ENCODE measurements at regions not wholly inside any gene's neighbourhood (a gene's known extent, or its start where the extent isn't known, plus 50 kb on each side); places are given as distances from the start of the nearest gene placed in this dataset.

DNA sequence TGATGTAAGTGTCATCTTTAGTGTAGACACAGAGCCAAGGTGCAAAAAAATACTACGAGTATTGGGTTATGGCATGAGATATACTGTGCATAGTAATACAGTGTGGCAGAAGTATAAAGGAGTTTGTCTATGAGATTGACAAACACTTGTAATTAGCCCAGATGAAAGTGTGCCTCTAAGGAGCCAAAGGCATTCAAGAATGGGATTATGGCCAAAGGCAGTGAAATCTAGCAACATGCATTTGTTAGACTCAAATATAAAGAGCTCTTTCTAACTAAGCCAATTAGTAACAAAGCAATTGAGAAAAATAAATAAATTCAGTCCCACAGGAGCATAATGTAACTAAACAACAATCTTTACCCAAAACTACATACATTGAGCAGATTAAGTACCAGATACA lies 1761.8 kb downstream of the SUCLG1 start:
- H3K4me3 ChIP-seq (ENCODE audit: low read length) = no peak overlapping the region
- DNase-seq (ENCODE audit: low read depth, low spot score) = no peak

DNA sequence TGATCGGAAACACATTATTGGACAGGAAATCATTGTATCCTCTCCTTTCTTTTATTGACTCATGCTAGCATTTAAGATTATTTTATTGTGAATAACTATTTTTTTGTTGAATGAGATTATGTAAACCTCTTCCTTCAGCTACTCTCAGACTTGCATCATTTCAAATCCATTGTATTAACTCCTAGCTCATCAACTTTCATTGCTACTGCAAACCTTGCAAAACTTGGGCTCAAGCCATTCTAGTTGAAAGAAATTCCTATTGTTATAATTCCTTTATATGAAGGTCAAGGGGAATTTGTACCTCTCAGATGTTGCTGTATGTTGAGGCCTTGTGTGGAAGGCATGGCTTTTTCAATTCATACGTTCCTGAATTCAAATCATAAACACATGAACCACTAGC lies 1764.6 kb downstream of the SUCLG1 start:
- H3K4me3 ChIP-seq (ENCODE audit: low read length) = no peak overlapping the region
- no peak for DNase-seq (ENCODE audit: low read depth, low spot score)

DNA sequence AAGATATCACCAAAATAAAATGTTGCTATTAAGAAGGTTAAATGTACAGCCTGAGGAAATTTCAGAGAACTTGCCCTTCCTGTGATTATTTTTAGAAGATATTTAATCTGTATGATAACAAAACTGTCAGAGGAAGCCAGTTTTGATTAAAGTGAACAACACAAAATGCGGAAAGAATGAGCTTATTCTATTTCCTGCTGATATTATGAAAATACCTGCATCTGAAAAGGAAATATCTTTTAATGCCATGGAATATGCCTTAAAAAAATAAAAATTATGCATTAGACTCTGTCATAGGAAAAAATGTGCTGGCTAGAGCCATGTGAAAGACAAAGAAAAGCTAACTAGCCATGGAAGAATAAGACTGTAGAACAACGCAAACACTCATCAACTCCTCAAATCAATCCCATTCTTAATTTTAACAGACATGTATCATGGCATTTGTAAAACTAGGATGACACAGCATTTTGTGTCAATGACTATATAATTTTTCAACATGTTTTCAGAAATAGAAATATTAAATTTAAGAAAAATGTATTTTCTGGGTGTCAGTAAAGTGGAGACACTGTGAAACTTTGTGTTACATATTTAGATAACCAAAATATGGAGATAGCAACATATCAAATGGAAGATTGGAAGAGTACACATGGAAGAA lies 1768.2 kb downstream of the SUCLG1 start:
- no peak for DNase-seq (ENCODE audit: low read depth, low spot score)
- H3K4me3 ChIP-seq (ENCODE audit: low read length) = no peak overlapping the region

DNA sequence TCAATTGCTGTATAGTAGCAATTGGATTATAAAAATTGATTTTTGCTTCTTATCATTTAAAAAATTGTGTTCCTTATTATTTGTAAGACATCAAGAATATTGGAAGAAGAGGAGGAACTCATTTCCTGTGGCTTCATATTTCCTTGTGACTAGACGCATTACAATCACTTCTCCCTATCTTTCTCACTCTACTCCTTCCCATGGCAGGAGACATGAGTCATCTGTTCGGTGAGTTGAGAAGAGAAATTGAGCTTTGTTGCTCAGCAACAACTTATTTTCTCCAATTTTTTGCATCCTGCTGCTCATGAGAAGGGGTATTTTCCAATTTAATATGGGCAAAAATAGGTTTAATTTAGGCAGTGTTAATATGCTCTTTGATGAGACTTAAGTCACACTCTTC lies 1783.9 kb downstream of the SUCLG1 start:
- no peak for DNase-seq (ENCODE audit: low read depth, low spot score)
- H3K4me3 ChIP-seq (ENCODE audit: low read length) = no peak overlapping the region

DNA sequence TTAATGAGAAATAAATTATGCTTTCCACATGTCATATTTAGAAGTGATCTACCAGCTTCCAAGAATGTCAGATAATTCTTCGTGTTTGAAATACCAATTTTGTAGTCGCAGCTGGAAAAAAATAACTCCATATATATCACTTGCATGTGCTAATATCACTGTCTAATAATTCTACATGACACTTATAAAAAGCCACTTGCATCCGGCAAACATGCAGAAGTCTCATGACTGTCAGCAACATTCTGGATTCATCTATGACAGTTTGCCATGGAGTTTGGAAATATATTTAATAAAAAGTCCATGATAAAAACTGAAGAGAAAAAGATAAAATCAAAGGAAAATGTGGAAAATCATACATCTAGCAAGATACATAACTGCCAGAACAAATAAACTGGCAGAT lies 1784.4 kb downstream of the SUCLG1 start:
- no peak overlapping the region for H3K4me3 ChIP-seq (ENCODE audit: low read length)
- no peak for DNase-seq (ENCODE audit: low read depth, low spot score)

DNA sequence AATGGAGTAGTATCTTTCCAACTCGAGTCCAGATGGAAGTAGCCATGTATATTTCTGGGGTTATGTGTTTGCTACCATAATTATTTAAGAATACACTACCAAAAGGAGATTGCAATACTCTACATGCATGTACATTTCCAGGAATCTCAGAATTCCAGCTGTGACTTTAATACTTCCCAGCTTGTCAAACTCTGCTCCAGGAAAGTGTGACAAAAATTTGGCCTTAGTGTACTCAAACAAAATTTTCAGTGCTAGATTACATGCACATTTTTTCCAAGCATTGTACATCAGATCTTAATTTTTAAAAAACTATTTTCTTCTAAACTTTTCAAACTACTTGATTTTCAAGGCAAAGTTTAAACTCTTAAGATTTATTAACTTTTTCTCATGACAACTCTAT lies 1791.6 kb downstream of the SUCLG1 start:
- no peak for DNase-seq (ENCODE audit: low read depth, low spot score)
- no peak overlapping the region for H3K4me3 ChIP-seq (ENCODE audit: low read length)

DNA sequence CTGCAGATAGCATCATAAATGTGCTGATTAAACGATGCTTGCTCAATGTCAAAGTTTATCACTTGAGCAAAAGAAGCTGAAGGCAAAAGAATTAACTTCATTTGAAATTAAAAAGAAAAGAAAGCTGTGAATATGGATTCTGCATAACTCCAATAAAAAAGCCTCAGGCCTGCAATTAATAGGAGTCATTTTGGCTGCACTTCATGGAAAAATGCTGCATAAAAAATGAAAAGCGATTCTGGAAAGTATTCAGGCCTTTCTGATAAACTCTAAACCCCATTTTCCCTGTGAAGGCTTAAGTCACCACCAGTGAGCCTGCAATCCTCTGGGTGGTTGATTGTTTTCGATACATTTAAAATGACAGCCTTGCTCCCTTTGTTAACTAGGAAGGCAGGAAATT lies 1793.4 kb downstream of the SUCLG1 start:
- no peak overlapping the region for H3K4me3 ChIP-seq (ENCODE audit: low read length)
- no peak for DNase-seq (ENCODE audit: low read depth, low spot score)

DNA sequence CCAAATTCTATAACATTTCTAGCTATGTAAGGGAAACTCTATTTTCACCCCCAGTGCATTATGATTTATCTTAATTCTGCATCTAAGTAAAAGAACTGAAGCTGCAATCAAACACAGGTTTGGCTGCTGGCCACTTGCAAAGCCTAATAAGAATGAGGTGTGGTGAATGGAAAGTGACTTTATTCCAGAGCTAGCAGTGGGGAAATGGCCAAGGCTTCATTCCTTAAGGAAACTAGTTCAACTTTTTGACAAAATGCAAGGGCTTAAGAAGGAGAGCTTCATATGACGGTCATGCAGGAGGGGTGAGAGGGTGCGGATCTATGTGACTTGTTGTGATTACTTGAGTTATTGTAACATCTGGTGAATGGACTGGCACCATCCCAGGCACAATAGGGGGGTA lies 1802.0 kb downstream of the SUCLG1 start:
- H3K4me3 ChIP-seq (ENCODE audit: low read length) = no peak overlapping the region
- no peak for DNase-seq (ENCODE audit: low read depth, low spot score)

DNA sequence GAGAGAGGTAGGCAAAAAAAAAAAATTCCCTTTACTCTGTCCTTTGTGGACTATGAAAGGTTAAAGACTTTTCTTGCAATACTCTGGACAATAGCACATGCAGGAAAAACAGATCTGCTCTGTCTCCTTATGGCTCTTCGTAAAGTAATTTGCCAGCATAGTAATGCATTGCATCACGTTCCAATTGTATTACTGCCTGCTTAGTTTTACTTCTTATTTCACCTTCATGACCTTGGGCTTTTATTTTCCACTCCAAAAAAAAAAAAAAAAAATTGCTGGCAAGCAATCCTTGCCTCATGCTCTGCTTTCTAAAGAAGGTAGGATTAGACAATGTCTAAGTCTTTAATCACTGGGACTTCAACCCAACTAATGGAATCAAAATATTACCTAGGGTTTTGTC lies 1802.7 kb downstream of the SUCLG1 start:
- no peak for DNase-seq (ENCODE audit: low read depth, low spot score)
- no peak overlapping the region for H3K4me3 ChIP-seq (ENCODE audit: low read length)

DNA sequence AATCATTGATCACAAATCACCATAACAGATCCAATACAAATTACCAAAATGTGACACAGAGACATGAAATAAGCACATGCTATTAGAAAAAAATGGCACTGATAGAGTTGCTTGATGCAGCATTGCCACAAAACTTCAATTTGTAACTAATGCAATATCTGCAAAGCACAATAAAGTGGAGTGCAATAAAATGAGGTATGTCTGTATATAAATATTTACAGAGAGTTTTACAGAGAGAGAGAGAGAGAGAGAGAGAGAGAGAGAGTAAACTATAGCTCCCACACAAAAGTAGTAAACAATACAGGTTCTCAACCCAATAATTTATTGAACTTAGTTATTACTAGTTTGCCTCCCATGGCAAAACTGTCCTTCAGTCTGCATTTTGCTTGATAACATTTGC lies 1807.0 kb downstream of the SUCLG1 start:
- DNase-seq (ENCODE audit: low read depth, low spot score) = no peak
- H3K4me3 ChIP-seq (ENCODE audit: low read length) = no peak overlapping the region

DNA sequence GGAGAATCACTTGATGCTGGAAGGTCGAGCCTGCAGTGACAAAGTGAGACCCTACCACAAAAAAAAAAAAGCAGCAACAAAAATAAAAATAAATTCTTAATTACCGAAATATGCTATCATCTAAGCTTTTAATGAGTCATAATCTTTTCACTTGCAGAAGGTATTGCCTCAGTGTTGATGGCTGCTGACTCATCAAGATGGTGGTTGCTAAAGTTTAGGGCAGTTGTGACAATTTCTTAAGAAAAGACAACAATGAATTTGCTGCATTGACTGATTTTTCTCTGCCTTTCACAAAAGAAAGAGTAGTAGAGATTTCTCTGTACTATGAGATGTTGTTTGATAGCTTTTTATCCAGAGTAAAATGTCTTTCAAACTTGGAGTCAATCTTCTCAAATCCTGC lies 1809.0 kb downstream of the SUCLG1 start:
- no peak overlapping the region for H3K4me3 ChIP-seq (ENCODE audit: low read length)
- no peak for DNase-seq (ENCODE audit: low read depth, low spot score)

DNA sequence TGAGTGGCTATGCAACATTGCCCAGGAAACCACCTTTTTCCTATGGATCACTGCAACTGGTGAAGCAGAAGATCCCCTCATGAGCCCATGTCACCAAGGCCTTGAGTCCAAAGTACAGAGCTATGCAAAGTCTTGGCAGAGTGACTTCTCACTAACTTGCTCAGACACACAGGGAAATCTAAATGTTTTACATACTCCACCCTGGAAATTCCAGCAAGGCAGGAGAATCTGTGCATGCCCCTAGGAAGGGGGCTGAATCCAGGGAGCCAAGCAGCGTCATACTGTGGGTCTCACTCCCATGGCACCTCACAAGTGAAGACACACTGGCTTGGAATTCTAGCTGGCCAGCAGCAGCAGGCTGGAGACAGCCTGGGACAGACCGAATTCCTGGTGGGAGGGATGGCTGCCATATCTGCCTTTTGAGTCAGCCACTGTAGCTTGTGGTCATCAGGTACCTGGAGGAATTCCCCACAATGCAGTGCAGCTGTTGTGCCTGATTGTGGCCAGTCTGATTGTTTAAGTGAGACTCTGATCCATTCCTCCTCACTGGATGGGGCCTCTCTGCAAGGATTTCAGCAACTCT lies 1817.4 kb downstream of the SUCLG1 start:
- DNase-seq (ENCODE audit: low read depth, low spot score) = no peak
- H3K4me3 ChIP-seq (ENCODE audit: low read length) = no peak overlapping the region

DNA sequence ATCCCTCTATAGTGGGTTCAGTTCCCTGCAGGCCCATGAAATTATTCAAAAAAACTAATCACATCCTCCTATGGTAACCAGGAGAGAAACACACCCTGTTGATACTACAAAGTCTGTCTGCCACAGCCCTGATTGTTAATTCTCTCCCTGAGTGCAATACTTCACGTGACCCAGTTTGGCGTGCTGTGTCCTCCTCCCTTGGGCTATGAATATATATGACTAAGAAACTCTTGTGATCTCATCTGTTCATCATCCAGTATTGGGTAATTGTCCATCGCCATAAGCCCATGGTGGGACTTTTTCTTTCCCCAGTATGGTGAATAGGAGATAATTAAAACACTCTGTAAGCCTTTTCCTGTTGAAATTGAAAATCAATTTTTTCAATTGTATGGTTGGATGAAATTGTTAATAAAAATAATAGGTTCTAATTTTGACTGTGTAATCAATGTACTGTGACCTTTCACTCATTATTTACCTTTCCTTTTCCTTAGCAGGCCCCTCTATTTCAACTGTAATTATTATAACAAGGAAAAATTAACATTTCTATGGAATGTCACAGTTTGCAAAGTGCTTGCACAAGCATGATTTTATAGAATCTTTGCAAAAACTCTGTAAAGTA lies 1822.6 kb downstream of the SUCLG1 start:
- DNase-seq (ENCODE audit: low read depth, low spot score) = no peak
- H3K4me3 ChIP-seq (ENCODE audit: low read length) = no peak overlapping the region

DNA sequence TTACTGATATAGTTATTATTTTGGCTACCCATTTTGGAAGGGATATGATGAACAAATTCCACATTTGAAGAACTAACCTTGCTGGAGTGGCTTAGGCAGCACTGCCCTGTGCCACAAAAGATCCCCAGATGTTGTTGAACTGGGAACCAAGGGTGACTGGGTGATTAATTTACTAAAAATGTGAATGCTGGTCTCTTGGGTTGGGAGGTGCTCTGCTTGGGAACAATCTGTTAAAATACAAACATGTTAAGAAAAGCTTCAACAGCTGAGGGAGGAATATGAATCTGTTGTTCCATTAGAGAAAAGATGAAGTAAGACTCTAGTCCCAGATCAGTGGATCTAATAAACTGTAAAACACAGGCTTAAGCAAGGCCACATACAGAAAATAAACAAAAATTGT lies 1860.1 kb downstream of the SUCLG1 start:
- no peak for DNase-seq (ENCODE audit: low read depth, low spot score)
- no peak overlapping the region for H3K4me3 ChIP-seq (ENCODE audit: low read length)

DNA sequence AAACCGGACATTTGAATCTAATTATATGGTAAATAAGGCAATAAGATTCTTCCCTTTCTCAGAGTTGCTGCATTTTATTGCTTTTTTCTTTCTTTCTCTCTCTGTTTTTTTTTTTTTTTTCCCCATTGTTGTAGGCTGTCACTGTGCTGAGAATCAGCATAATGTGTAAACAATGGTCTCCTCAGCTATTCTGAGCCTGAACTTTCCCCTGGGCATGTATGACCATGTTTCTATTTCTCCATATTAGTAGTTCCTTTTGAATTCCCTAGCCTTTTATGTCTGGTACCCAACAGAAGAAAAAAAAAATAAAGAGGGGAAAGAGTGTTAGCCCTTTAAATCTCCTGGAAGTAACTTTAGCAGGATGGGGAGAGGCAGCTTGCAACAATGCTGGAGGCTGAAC lies 1862.5 kb downstream of the SUCLG1 start:
- no peak for DNase-seq (ENCODE audit: low read depth, low spot score)
- no peak overlapping the region for H3K4me3 ChIP-seq (ENCODE audit: low read length)

DNA sequence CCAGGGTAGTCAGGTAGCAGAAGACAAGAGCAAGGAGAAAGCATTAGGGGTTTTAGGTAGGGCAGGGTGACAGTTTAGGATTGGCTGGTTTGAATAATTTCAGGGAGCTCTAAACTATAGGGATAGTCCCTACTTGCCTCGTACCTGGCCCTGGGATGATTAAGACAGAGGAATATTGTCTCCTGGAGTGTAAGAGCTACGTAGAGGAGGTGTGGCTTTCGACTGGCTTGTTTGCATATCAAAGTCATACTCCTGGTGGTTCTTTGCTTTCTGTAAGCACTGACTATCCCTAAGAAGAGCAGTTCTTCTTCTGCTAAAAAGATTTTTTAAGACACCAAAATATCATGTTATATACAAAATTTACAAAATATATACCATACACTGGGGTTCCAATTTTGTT lies 1867.4 kb downstream of the SUCLG1 start:
- no peak for DNase-seq (ENCODE audit: low read depth, low spot score)
- H3K4me3 ChIP-seq (ENCODE audit: low read length) = no peak overlapping the region

DNA sequence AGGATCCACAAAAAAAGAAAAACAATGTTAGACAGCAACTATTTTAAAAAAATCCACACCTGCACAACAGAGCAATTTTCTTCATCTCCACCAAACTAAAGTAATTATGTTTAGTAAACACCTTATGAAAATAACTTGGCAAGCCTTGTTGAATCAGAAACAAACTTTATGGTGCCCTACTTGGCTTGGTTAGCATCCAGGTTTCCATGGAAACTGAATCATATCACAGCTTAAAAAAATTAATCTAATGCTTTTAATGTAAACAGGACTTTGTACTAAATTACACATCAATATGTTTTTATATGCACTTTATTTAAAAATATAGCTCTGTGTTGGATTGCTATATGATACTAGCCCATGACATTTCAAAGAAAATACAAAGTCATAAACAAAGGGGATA lies 1882.4 kb downstream of the SUCLG1 start:
- no peak for DNase-seq (ENCODE audit: low read depth, low spot score)
- no peak overlapping the region for H3K4me3 ChIP-seq (ENCODE audit: low read length)

DNA sequence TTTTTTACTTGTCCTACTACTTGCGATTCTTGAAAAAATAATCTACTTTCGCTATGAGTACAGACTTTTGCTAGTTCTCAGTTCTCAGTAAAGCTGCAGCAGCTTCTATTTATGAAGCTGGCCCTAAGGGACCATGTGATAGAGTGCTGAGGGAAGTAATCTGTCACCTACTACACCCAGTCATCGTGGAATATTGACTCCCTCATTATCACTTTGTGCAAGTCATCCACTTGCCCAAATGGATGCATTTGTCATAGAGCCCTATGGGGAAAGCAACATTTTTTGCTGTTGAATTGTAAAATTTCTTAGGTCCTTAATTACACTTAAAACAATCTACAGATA lies 1919.8 kb downstream of the SUCLG1 start:
- no peak for DNase-seq (ENCODE audit: low read depth, low spot score)
- H3K4me3 ChIP-seq (ENCODE audit: low read length) = no peak overlapping the region

DNA sequence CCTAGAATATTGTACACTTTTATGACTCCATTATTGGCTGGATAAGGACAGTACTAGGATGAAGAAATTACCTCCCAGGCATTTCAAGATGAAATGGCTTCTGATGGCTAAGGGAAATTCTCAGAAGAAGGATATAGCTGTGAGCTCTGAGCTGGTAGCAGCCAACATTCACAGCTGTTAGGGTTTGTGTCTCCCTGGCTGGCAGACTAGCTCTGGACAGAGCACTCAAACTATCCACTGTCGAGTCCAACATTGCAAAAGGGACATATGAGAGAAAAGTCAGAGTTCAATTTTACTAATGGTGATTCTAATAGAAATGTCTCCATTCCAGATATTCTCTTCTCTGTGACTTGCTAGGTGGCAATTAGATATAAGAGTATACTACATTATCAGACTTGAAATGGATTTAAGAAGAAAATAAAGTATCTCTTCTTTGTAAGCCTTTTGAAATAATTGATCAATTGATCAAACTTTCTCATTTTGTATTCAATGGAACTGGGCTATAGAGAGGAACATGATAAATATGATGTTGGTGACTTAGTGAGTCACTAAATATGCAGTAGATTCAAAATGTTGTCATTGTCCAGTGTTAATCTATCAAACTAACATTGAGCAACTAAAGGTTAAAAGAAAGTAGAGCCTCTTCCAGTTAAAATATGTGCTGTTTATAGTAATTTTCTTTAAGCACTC lies 1920.3 kb downstream of the SUCLG1 start:
- DNase-seq (ENCODE audit: low read depth, low spot score) = no peak
- H3K4me3 ChIP-seq (ENCODE audit: low read length) = no peak overlapping the region

DNA sequence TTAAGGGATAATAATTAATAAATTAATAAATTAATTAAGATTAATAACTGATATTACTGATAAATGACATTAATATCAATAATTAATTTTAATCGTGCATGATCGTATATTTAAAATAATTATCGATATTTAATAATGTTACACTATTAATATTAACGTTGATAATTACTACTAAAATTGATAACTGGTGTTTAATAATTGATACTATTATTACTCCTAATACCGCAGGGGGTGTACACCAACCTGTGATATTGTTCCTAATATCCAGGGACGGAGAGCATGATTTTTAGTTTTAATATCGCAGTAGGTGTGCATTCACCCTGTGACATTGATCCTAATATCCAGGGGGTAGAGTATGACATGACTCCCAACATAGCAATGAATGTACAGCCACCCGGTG lies 1930.8 kb downstream of the SUCLG1 start:
- no peak overlapping the region for H3K4me3 ChIP-seq (ENCODE audit: low read length)
- no peak for DNase-seq (ENCODE audit: low read depth, low spot score)

DNA sequence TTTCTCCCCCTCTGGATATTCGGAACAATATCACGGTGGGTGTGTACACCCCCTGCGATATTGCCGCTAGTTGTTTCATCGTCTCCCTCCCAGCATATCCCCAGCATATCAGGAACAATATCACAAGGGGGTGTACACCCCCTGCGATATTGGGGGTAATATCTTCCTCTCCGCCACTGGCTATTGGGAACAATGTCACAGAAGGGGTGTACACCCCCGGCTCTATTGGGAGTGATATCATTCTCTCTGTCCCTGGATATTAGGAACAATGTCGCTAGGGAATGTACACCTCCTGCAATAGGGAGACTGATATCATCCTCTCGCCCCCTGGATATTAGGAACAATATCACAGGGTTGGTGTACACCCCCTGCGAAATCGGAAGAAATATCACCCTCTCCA lies 1932.0 kb downstream of the SUCLG1 start:
- no peak for DNase-seq (ENCODE audit: low read depth, low spot score)
- H3K4me3 ChIP-seq (ENCODE audit: low read length) = no peak overlapping the region
